ENCODE measurements at regions not wholly inside any gene's neighbourhood (a gene's known extent, or its start where the extent isn't known, plus 50 kb on each side); places are given as distances from the start of the nearest gene placed in this dataset.

- H3K27me3 Mint-ChIP-seq (ENCODE audit: insufficient read depth, low read depth, poor library complexity): no peaks in the 10 kb centered on the region
- peaks cover 5% of the 10 kb centered on the region; the same call in 1 of the 2 replicates for H3K9me2 ChIP-seq (ENCODE audit: insufficient read depth)
- no peaks in the 10 kb centered on the region for H3K27me3 ChIP-seq (ENCODE audit: insufficient read depth)
- no peaks in the 10 kb centered on the region for H3K79me2 ChIP-seq (replicated peaks; ENCODE audit: insufficient read depth)
- no peaks in the 10 kb centered on the region for H3K4me1 ChIP-seq (ENCODE audit: insufficient read depth)
- no peak overlapping the region for H3K27ac Mint-ChIP-seq
- no peak overlapping the region for H3K4me2 ChIP-seq
- no peaks in the 10 kb centered on the region for H3K36me3 ChIP-seq (ENCODE audit: insufficient read depth)
- TF ChIP-seq CTCF (conservative IDR thresholded peaks at IDR 0.05; ENCODE audit: low read depth in 2 of 2) (peak; percentile 86 to 95), ZNF462 (CRISPR knock-in tag; IDR thresholded peaks at IDR 0.05) (no peak; the same call in 1 of the 2 replicates)
- H3F3A ChIP-seq (replicated peaks; ENCODE audit: low read depth): no peaks in the 10 kb centered on the region
- peaks cover 11% of the 10 kb centered on the region; the same call in 2 of the 3 replicates for H3K4me1 Mint-ChIP-seq
- H2AFZ ChIP-seq: no peak overlapping the region
- DNase-seq (ENCODE audit: low spot score) (peak; percentile 91), ATAC-seq (peak; percentile 100)
- no peak overlapping the region for H3K4me3 Mint-ChIP-seq
- H3K27ac ChIP-seq (ENCODE audit: low read depth): no peak overlapping the region
- peaks cover 22% of the 10 kb centered on the region for H3K9me3 Mint-ChIP-seq
- peaks cover 25% of the 10 kb centered on the region for H3K36me3 Mint-ChIP-seq (ENCODE audit: low read depth)
- no peaks in the 10 kb centered on the region for H4K20me1 ChIP-seq (replicated peaks; ENCODE audit: insufficient read depth)
- no peak overlapping the region for H3K4me3 ChIP-seq
Measured at GRCh38 chr7:49001610-49002033, 77.3 kb downstream of the CDC14C start.

DNA sequence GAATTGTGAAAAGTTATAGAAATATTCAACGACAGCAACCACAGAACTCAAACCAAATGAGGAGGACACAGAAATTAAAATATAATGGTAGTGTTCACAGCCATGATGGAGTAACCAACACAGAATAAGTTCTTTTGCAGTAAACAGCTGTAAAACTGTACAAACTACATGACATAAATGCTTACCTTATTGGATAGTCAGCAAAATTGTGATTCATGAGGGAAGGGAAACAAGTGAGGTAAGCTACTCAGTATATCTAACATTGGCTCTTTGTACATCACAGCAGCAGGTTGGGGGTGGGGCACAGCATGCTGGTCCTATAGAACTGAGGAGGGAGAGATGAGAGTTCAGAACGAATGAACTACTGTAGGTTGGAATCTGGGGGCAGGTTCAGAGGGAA, 86.4 kb downstream of the CDC14C start:
- H3K4me1 ChIP-seq (ENCODE audit: insufficient read depth): no peaks in the 10 kb centered on the region
- no peak overlapping the region for H3K27ac ChIP-seq (ENCODE audit: low read depth)
- H3K27me3 ChIP-seq (ENCODE audit: insufficient read depth): no peaks in the 10 kb centered on the region
- DNase-seq (ENCODE audit: low spot score): no peak
- peaks cover 11% of the 10 kb centered on the region for H3K4me1 Mint-ChIP-seq
- H3K27ac Mint-ChIP-seq: no peak overlapping the region
- H3K9me2 ChIP-seq (ENCODE audit: insufficient read depth): peaks cover 3% of the 10 kb centered on the region; the same call in 1 of the 2 replicates
- no peaks in the 10 kb centered on the region for H3K79me2 ChIP-seq (replicated peaks; ENCODE audit: insufficient read depth)
- no peaks in the 10 kb centered on the region for H3K36me3 ChIP-seq (ENCODE audit: insufficient read depth)
- no peak overlapping the region for H3K4me3 Mint-ChIP-seq
- H3K9me3 Mint-ChIP-seq: peaks cover 55% of the 10 kb centered on the region
- H3K4me2 ChIP-seq: no peak overlapping the region
- peaks cover 62% of the 10 kb centered on the region for H3K36me3 Mint-ChIP-seq (ENCODE audit: low read depth)
- no peak for ATAC-seq
- no peak overlapping the region for H3K4me3 ChIP-seq
- no peaks in the 10 kb centered on the region for H3F3A ChIP-seq (replicated peaks; ENCODE audit: low read depth)
- H2AFZ ChIP-seq: no peak overlapping the region
- no peaks in the 10 kb centered on the region for H4K20me1 ChIP-seq (replicated peaks; ENCODE audit: insufficient read depth)
- H3K27me3 Mint-ChIP-seq (ENCODE audit: insufficient read depth, low read depth, poor library complexity): peaks cover 2% of the 10 kb centered on the region
- TF ChIP-seq STAT1 (IDR thresholded peaks at IDR 0.05; ENCODE audit: unreplicated experiment): no peak
- TF ChIP-seq CTCF (conservative IDR thresholded peaks at IDR 0.05; ENCODE audit: low read depth in 2 of 2): no peak

All from GM23338 (cell line).